IMR-90 (cell line): ENCODE measurements at regions not wholly inside any gene's neighbourhood (a gene's known extent, or its start where the extent isn't known, plus 50 kb on each side); places are given as distances from the start of the nearest gene placed in this dataset.

Source experiments
- ATAC-seq: fragments of 200-7000 bp; cut with Tn5 transposase; 2 replicates; pipeline ENCODE4 v1.9.1; 2020; ENCODE audit warnings: low read depth, mild to moderate bottlenecking, moderate library complexity
- BruUV-seq: library from RNA; stranded (reverse); fragments of 400-500 nt; replicated peaks from 2 replicates; lab custom pipeline; 2021; lab: Mats Ljungman, UMichigan
- CTCF ChIA-PET: fragments of 300-600 bp; formaldehyde crosslinking; extraction: SDS; loops from one replicate; lab custom pipeline; 2021; ENCODE audit warnings: antibody characterized with exemption; lab: Yijun Ruan, JAX
- POLR2A ChIA-PET: fragments of 300-600 bp; sonication (Branson Sonifier 250); formaldehyde crosslinking; loops from one replicate; lab custom pipeline; 2022; ENCODE audit warnings: antibody characterized with exemption; ENCODE audit not compliant: unreplicated experiment; lab: Charles Lee
- DNase-seq: peaks from one replicate; pipeline ENCODE4 v3.0.0; 2013
- H2AFZ ChIP-seq: replicated peaks from 2 replicates; pipeline ENCODE3; 2013; ENCODE audit warnings: low read length, mild to moderate bottlenecking; ENCODE audit not compliant: poor library complexity
- H2AK5ac ChIP-seq: 2 replicates; pipeline ENCODE4 v1.6.1; 2013; ENCODE audit warnings: low read depth, low read length, inconsistent platforms
- H2AK9ac ChIP-seq: replicated peaks from 2 replicates; pipeline ENCODE3; 2013; ENCODE audit warnings: mild to moderate bottlenecking, low read depth, low read length, moderate library complexity; ENCODE audit not compliant: poor library complexity
- H2BK120ac ChIP-seq: 2 replicates; pipeline ENCODE4 v1.6.1; 2013; ENCODE audit warnings: low read depth, low read length, inconsistent platforms
- H2BK15ac ChIP-seq: 3 replicates; pipeline ENCODE4 v1.6.1; 2013; ENCODE audit warnings: low read depth, low read length, inconsistent platforms
- H2BK20ac ChIP-seq: 2 replicates; pipeline ENCODE4 v1.6.1; 2013; ENCODE audit warnings: low read depth, mild to moderate bottlenecking, inconsistent platforms, low read length, moderate library complexity
- H2BK5ac ChIP-seq: 2 replicates; pipeline ENCODE4 v1.6.1; 2013; ENCODE audit warnings: mild to moderate bottlenecking, low read depth, low read length, inconsistent platforms; ENCODE audit not compliant: poor library complexity, severe bottlenecking
- H3K14ac ChIP-seq: replicated peaks from 2 replicates; pipeline ENCODE4 v1.6.1; 2013; ENCODE audit warnings: low read depth, low read length, inconsistent platforms
- H3K18ac ChIP-seq: 2 replicates; pipeline ENCODE4 v1.6.1; 2013; ENCODE audit warnings: low read depth, low read length, control low read depth
- H3K23ac ChIP-seq: 2 replicates; pipeline ENCODE4 v1.6.1; 2013; ENCODE audit warnings: low read depth, low read length, inconsistent platforms
- H3K27ac ChIP-seq: 2 replicates; pipeline ENCODE4 v1.5.1; 2013; ENCODE audit warnings: mild to moderate bottlenecking, control low read depth, low read length; ENCODE audit not compliant: insufficient read depth
- H3K27me3 ChIP-seq: 2 replicates; pipeline ENCODE4 v1.6.1; 2013; ENCODE audit warnings: low read length; ENCODE audit not compliant: control insufficient read depth, insufficient read depth
- H3K36me3 ChIP-seq: 2 replicates; pipeline ENCODE4 v1.6.1; 2013; ENCODE audit warnings: low read length, mixed read lengths; ENCODE audit not compliant: control insufficient read depth, insufficient read depth
- H3K4ac ChIP-seq: 2 replicates; pipeline ENCODE4 v1.6.1; 2013; ENCODE audit warnings: low read depth, low read length, inconsistent platforms
- H3K4me1 ChIP-seq: 2 replicates; pipeline ENCODE4 v1.6.1; 2013; ENCODE audit warnings: low read length, mixed read lengths; ENCODE audit not compliant: control insufficient read depth, insufficient read depth
- H3K4me2 ChIP-seq: 2 replicates; pipeline ENCODE4 v1.6.1; 2013; ENCODE audit warnings: low read depth, mild to moderate bottlenecking, control low read depth, low read length, moderate library complexity
- H3K4me3 ChIP-seq: 2 replicates; pipeline ENCODE4 v1.5.1; 2013; ENCODE audit warnings: low read depth, mild to moderate bottlenecking, control low read depth, low read length, moderate library complexity; ENCODE audit not compliant: insufficient read depth
- H3K56ac ChIP-seq: 2 replicates; pipeline ENCODE4 v1.6.1; 2013; ENCODE audit warnings: low read length, inconsistent platforms; ENCODE audit not compliant: insufficient read depth; ENCODE audit errors: extremely low read depth
- H3K79me1 ChIP-seq, 2 experiments: 2 replicates each; pipeline ENCODE4 v1.6.1; 2013; ENCODE audit warnings: low read length in 2 of 2, inconsistent platforms in 1 of 2, low read depth in 1 of 2
- H3K9ac ChIP-seq: 2 replicates; pipeline ENCODE4 v1.6.1; 2013; ENCODE audit warnings: low read depth, low read length, control low read depth
- H3K9me1 ChIP-seq: 2 replicates; pipeline ENCODE4 v1.6.1; 2013; ENCODE audit warnings: low read length, inconsistent platforms; ENCODE audit not compliant: insufficient read depth
- H3K9me3 ChIP-seq: 2 replicates; pipeline ENCODE4 v1.6.1; 2013; ENCODE audit warnings: low read length; ENCODE audit not compliant: control insufficient read depth, insufficient read depth
- H4K20me1 ChIP-seq: 2 replicates; pipeline ENCODE4 v1.6.1; 2013; ENCODE audit warnings: low read length, inconsistent platforms; ENCODE audit not compliant: insufficient read depth
- H4K5ac ChIP-seq: 2 replicates; pipeline ENCODE4 v1.6.1; 2013; ENCODE audit warnings: mild to moderate bottlenecking, low read depth, low read length, control low read depth
- H4K8ac ChIP-seq, 2 experiments: 2 replicates each; pipeline ENCODE4 v1.6.1; 2013; ENCODE audit warnings: low read depth in 2 of 2, low read length in 2 of 2, control low read depth in 1 of 2, inconsistent platforms in 1 of 2
- H4K91ac ChIP-seq: 2 replicates; pipeline ENCODE4 v1.6.1; 2013; ENCODE audit warnings: low read depth, low read length, inconsistent platforms; ENCODE audit not compliant: insufficient read depth
- BHLHE40 ChIP-seq: fragments of 150-350 bp; IDR thresholded peaks from 2 replicates; pipeline ENCODE4 v1.6.1; 2016; ENCODE audit warnings: mild to moderate bottlenecking, low read depth, low read length
- CEBPB ChIP-seq: IDR thresholded peaks from 2 replicates; pipeline ENCODE4 v1.6.1; 2012; ENCODE audit warnings: low read depth, low read length, improper control_type of control experiment
- CHD1 ChIP-seq: IDR thresholded peaks from 2 replicates; pipeline ENCODE4 v1.6.1; 2012; ENCODE audit warnings: low read depth, low read length, improper control_type of control experiment
- CTCF ChIP-seq: conservative IDR thresholded peaks from 2 replicates; pipeline ENCODE4 v1.5.1; 2012; ENCODE audit warnings: mild to moderate bottlenecking, low read depth, low read length, improper control_type of control experiment
- ELK1 ChIP-seq: fragments of 150-350 bp; IDR thresholded peaks from 2 replicates; pipeline ENCODE4 v1.6.1; 2016; ENCODE audit warnings: low read depth, mild to moderate bottlenecking, low read length, moderate library complexity, borderline replicate concordance
- FOS ChIP-seq: fragments of 150-350 bp; IDR thresholded peaks from 2 replicates; pipeline ENCODE4 v1.6.1; 2016; ENCODE audit warnings: low read depth, low read length
- MAFK ChIP-seq: IDR thresholded peaks from 2 replicates; pipeline ENCODE4 v1.6.1; 2012; ENCODE audit warnings: low read depth, low read length, improper control_type of control experiment
- MAZ ChIP-seq: IDR thresholded peaks from 2 replicates; pipeline ENCODE4 v1.6.1; 2012; ENCODE audit warnings: low read depth, mild to moderate bottlenecking, low read length, improper control_type of control experiment, moderate library complexity, borderline replicate concordance
- MXI1 ChIP-seq: IDR thresholded peaks from 2 replicates; pipeline ENCODE4 v1.6.1; 2012; ENCODE audit warnings: low read depth, mild to moderate bottlenecking, low read length, moderate library complexity, borderline replicate concordance
- NFE2L2 ChIP-seq: fragments of 150-350 bp; IDR thresholded peaks from 2 replicates; pipeline ENCODE4 v1.6.1; 2016; ENCODE audit warnings: low read depth, mild to moderate bottlenecking, low read length
- POLR2A ChIP-seq: IDR thresholded peaks from 2 replicates; pipeline ENCODE4 v1.6.1; 2012; ENCODE audit warnings: mild to moderate bottlenecking, low read depth, low read length
- RAD21 ChIP-seq: IDR thresholded peaks from 2 replicates; pipeline ENCODE4 v1.6.1; 2012; ENCODE audit warnings: low read length, improper control_type of control experiment
- RCOR1 ChIP-seq: IDR thresholded peaks from 2 replicates; pipeline ENCODE4 v1.6.1; 2012; ENCODE audit warnings: mild to moderate bottlenecking, low read length, improper control_type of control experiment; ENCODE audit not compliant: insufficient replicate concordance
- RFX5 ChIP-seq: IDR thresholded peaks from 2 replicates; pipeline ENCODE4 v1.8.0; 2012; ENCODE audit warnings: low read depth, mild to moderate bottlenecking, low read length, moderate library complexity
- SMC3 ChIP-seq: fragments of 150-350 bp; IDR thresholded peaks from 2 replicates; pipeline ENCODE4 v1.6.1; 2016; ENCODE audit warnings: low read depth, mild to moderate bottlenecking, antibody characterized with exemption, low read length, moderate library complexity
- WGBS, 2 experiments: methylation state at CpG; one replicate each; pipeline versions ENCODE4 v1.1.5 to v1.1.7; 2013; ENCODE audit warnings: missing lambda C conversion rate in 2 of 2; ENCODE audit not compliant: insufficient read length in 1 of 2; ENCODE audit errors: extremely low coverage in 2 of 2; 5-methylcytosine and 5-hydroxymethylcytosine counted together
- dilution Hi-C: fragments of 300-500 bp; cut with HindIII; formaldehyde crosslinking; loops from one replicate; pipeline ENCODE4 v1.14.3; 2018; ENCODE audit warnings: low sequenced_read_pairs; ENCODE audit not compliant: unreplicated experiment
- in situ Hi-C: fragments of 300-500 bp; cut with MboI; formaldehyde crosslinking; loops from 3 replicates; pipeline ENCODE4 v1.14.3; 2019; ENCODE audit warnings: low sequenced_read_pairs, inconsistent platforms, mixed read lengths
- intact Hi-C: fragments of 100-400 bp; cut with micrococcal nuclease; formaldehyde crosslinking; loops from 2 replicates; pipeline ENCODE4 v1.10.0; 2022
- TF ChIP-seq, protein P1 (sequence below): fragments of 150-350 bp; IDR thresholded peaks from 2 replicates; pipeline ENCODE4 v1.6.1; 2017; ENCODE audit warnings: mild to moderate bottlenecking, antibody characterized with exemption, low read length, low read depth

DNA sequence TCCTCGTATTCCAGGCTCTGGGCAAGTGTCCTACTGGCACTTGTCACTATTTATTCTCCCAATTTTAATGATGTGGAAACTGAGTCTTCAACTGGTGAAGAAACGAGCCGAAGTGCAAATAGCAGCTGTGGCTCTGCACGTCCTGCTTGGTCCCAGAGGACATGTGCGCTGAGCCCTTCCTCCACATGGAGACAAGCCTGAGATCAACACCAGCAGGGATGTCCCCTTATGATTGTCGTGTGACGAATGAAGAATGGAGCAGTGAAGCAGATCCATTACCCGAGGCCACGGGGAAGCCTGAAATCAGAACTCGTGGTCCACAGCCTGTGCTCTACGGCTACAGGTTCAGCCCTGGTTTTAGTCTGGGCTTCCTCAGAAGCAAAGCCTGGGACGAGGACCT is 61.0 kb downstream of the FOXL1 start:
- H2AK9ac ChIP-seq: no peak overlapping the region
- no peaks in the 10 kb centered on the region for H3K9me1 ChIP-seq
- H3K14ac ChIP-seq: no peak overlapping the region
- no peak overlapping the region; the same call in 1 of the 2 replicates for H2AK5ac ChIP-seq
- DNase-seq (no peak), ATAC-seq (no peak)
- no peak overlapping the region for H2AFZ ChIP-seq
- in situ Hi-C loops: no loop called here
- H3K9me3 ChIP-seq: no peaks in the 10 kb centered on the region
- H4K91ac ChIP-seq: no peak overlapping the region
- H3K36me3 ChIP-seq: no peaks in the 10 kb centered on the region
- no peak overlapping the region for H4K8ac ChIP-seq
- no peak overlapping the region for H3K56ac ChIP-seq
- no peak overlapping the region for H2BK15ac ChIP-seq
- no peak overlapping the region for H3K27ac ChIP-seq
- no TSS peak for BruUV-seq
- dilution Hi-C loops: no loop called here
- intact Hi-C loops: no loop called here
- ChIA-PET CTCF (no interaction called here), POLR2A (no interaction called here)
- H3K4me1 ChIP-seq: no peaks in the 10 kb centered on the region
- H3K27me3 ChIP-seq: peaks cover 2% of the 10 kb centered on the region
- H3K23ac ChIP-seq: no peak overlapping the region
- H2BK20ac ChIP-seq: no peak overlapping the region
- H4K5ac ChIP-seq: no peak overlapping the region
- WGBS, 2 experiments: 96% methylated on average over 8 of the region's 12 CpGs; no CpG with 5 or more reads in 1 of the 2 experiments
- H2BK120ac ChIP-seq: no peak overlapping the region
- H3K9ac ChIP-seq: no peak overlapping the region
- H3K4me3 ChIP-seq: no peak overlapping the region
- no peak overlapping the region for H3K4me2 ChIP-seq
- no peak overlapping the region for H3K4ac ChIP-seq
- TF ChIP-seq NFE2L2: no peak
- no peak for TF ChIP-seq CEBPB
- no peak for TF ChIP-seq BHLHE40
- no peak for TF ChIP-seq SMC3
- no peak for TF ChIP-seq CTCF
- TF ChIP-seq FOS: no peak
- TF ChIP-seq RAD21: no peak
- no peak for TF ChIP-seq RFX5
- TF ChIP-seq CHD1: no peak
- no peak for TF ChIP-seq MAFK
- TF ChIP-seq POLR2A: no peak
- no peak for TF ChIP-seq ELK1
- TF ChIP-seq, protein P1, sequence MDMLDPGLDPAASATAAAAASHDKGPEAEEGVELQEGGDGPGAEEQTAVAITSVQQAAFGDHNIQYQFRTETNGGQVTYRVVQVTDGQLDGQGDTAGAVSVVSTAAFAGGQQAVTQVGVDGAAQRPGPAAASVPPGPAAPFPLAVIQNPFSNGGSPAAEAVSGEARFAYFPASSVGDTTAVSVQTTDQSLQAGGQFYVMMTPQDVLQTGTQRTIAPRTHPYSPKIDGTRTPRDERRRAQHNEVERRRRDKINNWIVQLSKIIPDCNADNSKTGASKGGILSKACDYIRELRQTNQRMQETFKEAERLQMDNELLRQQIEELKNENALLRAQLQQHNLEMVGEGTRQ: no peak
- TF ChIP-seq MXI1: no peak
- TF ChIP-seq MAZ: no peak
- no peak for TF ChIP-seq RCOR1
- H3K79me1 ChIP-seq: no peaks in the 10 kb centered on the region
- no peak overlapping the region for H2BK5ac ChIP-seq
- H4K20me1 ChIP-seq: no peaks in the 10 kb centered on the region
- no peak overlapping the region for H3K18ac ChIP-seq
